Endothelial cell of umbilical vein (primary cell): ENCODE measurements at regions not wholly inside any gene's neighbourhood (a gene's known extent, or its start where the extent isn't known, plus 50 kb on each side); places are given as distances from the start of the nearest gene placed in this dataset.

Source experiments
- BruUV-seq: library from RNA; stranded (reverse); fragments of 400-500 nt; replicated peaks from 2 replicates; lab custom pipeline; 2021; lab: Mats Ljungman, UMichigan
- CTCF ChIA-PET: fragments of 300-600, 350-600 bp; sonication (Branson Sonifier 250); formaldehyde crosslinking; loops from one replicate; lab custom pipeline; 2021; ENCODE audit warnings: antibody characterized with exemption, inconsistent platforms; lab: Charles Lee
- POLR2A ChIA-PET: fragments of 300-600, 350-600 bp; sonication (Branson Sonifier 250); formaldehyde crosslinking; loops from one replicate; lab custom pipeline; 2021; ENCODE audit warnings: antibody characterized with exemption, inconsistent platforms; lab: Charles Lee
- DNase-seq: peaks from one replicate; pipeline ENCODE4 v3.0.0-alpha.2; 2011; ENCODE audit warnings: low read depth, low spot score
- FAIRE-seq: peaks from 2 replicates; lab custom pipeline; 2011; peaks lifted over from hg19 to GRCh38; lab: Jason Lieb, UNC
- H2AFZ ChIP-seq: 2 replicates; pipeline ENCODE4 v1.6.0; 2012; ENCODE audit warnings: low read depth, low read length, control low read depth, inconsistent platforms
- H3K27ac ChIP-seq: 2 replicates; pipeline ENCODE4 v1.5.1; 2011; ENCODE audit warnings: low read depth, mild to moderate bottlenecking, control low read depth, low read length, moderate library complexity; ENCODE audit not compliant: insufficient read depth
- H3K27me3 ChIP-seq, 2 experiments: 2 replicates each; pipeline versions ENCODE4 v1.6.0 to v1.6.1; 2011; ENCODE audit warnings: low read length in 2 of 2, mixed read lengths in 1 of 2; ENCODE audit not compliant: control insufficient read depth in 2 of 2, insufficient read depth in 2 of 2
- H3K36me3 ChIP-seq, 2 experiments: 2 replicates in 1 of 2; 3 replicates in 1 of 2; pipeline ENCODE4 v1.5.1; 2011; ENCODE audit warnings: low read length in 2 of 2, mild to moderate bottlenecking in 1 of 2, moderate library complexity in 1 of 2; ENCODE audit not compliant: control insufficient read depth in 2 of 2, insufficient read depth in 2 of 2; ENCODE audit errors: extremely low read depth in 1 of 2
- H3K4me1 ChIP-seq: 3 replicates; pipeline ENCODE4 v1.5.1; 2011; ENCODE audit warnings: mild to moderate bottlenecking, low read length; ENCODE audit not compliant: control insufficient read depth, insufficient read depth; ENCODE audit errors: extremely low read depth
- H3K4me2 ChIP-seq: 2 replicates; pipeline ENCODE4 v1.6.1; 2011; ENCODE audit warnings: low read length, control low read depth, mixed read lengths; ENCODE audit not compliant: insufficient read depth
- H3K4me3 ChIP-seq, 3 experiments: fragments of 200-600 bp in 1 of 3; sonication (generic), shearing (Covaris generic) in 1 of 3; replicated peaks in 1 of 3; 2 replicates each; pipeline ENCODE4 v1.5.1; 2011 to 2016; ENCODE audit warnings: control low read depth in 3 of 3, low read length in 3 of 3, mild to moderate bottlenecking in 2 of 3, inconsistent platforms in 1 of 3, low read depth in 1 of 3, moderate library complexity in 1 of 3; ENCODE audit not compliant: insufficient read depth in 1 of 3
- H3K79me2 ChIP-seq: 2 replicates; pipeline ENCODE4 v1.6.0; 2012; ENCODE audit warnings: low read length, inconsistent platforms; ENCODE audit not compliant: control insufficient read depth, insufficient read depth
- H3K9ac ChIP-seq: replicated peaks from 2 replicates; pipeline ENCODE3; 2011; ENCODE audit warnings: low read length, control low read depth; ENCODE audit not compliant: insufficient read depth; ENCODE audit errors: extremely low read depth
- H3K9me1 ChIP-seq: replicated peaks from 3 replicates; pipeline ENCODE4 v1.6.0; 2011; ENCODE audit warnings: mild to moderate bottlenecking, low read length; ENCODE audit not compliant: control insufficient read depth, insufficient read depth; ENCODE audit errors: extremely low read depth
- H3K9me3 ChIP-seq: replicated peaks from 2 replicates; pipeline ENCODE4 v1.5.1; 2012; ENCODE audit warnings: low read length, inconsistent platforms; ENCODE audit not compliant: control insufficient read depth, insufficient read depth
- H4K20me1 ChIP-seq: replicated peaks from 2 replicates; pipeline ENCODE3; 2011; ENCODE audit warnings: mild to moderate bottlenecking, low read length; ENCODE audit not compliant: control insufficient read depth, insufficient read depth; ENCODE audit errors: extremely low read depth
- CTCF ChIP-seq, 2 donors: IDR thresholded peaks; 1 replicate in 1 of 2; 2 replicates in 1 of 2; pipeline ENCODE4 v1.5.1; 2011; ENCODE audit warnings: low read length in 2 of 2, mild to moderate bottlenecking in 2 of 2, moderate library complexity in 2 of 2, control low read depth in 1 of 2, inconsistent platforms in 1 of 2, low read depth in 1 of 2; ENCODE audit not compliant: insufficient read depth in 1 of 2; ENCODE audit errors: extremely low read depth in 1 of 2
- EZH2 ChIP-seq: IDR thresholded peaks from 2 replicates; pipeline ENCODE4 v1.6.1; 2012; ENCODE audit warnings: borderline replicate concordance, low read depth, mild to moderate bottlenecking, moderate library complexity, low read length, inconsistent platforms; ENCODE audit not compliant: severe bottlenecking
- FOS ChIP-seq: IDR thresholded peaks from 2 replicates; pipeline ENCODE4 v1.6.1; 2011; ENCODE audit warnings: mild to moderate bottlenecking, low read length, moderate library complexity, borderline replicate concordance; ENCODE audit not compliant: insufficient read depth
- GATA2 ChIP-seq: IDR thresholded peaks from 2 replicates; pipeline ENCODE4 v1.7.0; 2011; ENCODE audit warnings: low read depth, mild to moderate bottlenecking, moderate library complexity, mixed read lengths, low read length; ENCODE audit not compliant: insufficient read length, insufficient read depth
- JUN ChIP-seq: IDR thresholded peaks from 2 replicates; pipeline ENCODE4 v1.6.1; 2011; ENCODE audit warnings: borderline replicate concordance, low read depth; ENCODE audit not compliant: insufficient read length, insufficient read depth
- MAX ChIP-seq: IDR thresholded peaks from 2 replicates; pipeline ENCODE4 v1.6.1; 2011; ENCODE audit not compliant: insufficient read depth, insufficient read length
- MYC ChIP-seq: IDR thresholded peaks from one replicate; pipeline ENCODE4 v1.6.1; 2011; ENCODE audit warnings: mild to moderate bottlenecking, low read depth, low read length
- POLR2A ChIP-seq: IDR thresholded peaks from 2 replicates; pipeline ENCODE4 v1.6.1; 2012; ENCODE audit warnings: low read depth, mild to moderate bottlenecking, control low read depth, low read length
- POLR2AphosphoS5 ChIP-seq: IDR thresholded peaks from 2 replicates; pipeline ENCODE4 v1.6.1; 2012; ENCODE audit warnings: low read depth, mild to moderate bottlenecking, control low read depth, low read length, moderate library complexity; ENCODE audit not compliant: insufficient read depth
- dilution Hi-C: fragments of 300-500 bp; cut with MboI; formaldehyde crosslinking; loops from one replicate; pipeline ENCODE4 v1.15.0; 2019; ENCODE audit warnings: low sequenced_read_pairs; ENCODE audit not compliant: extremely low pct_ligation_motif_present
- intact Hi-C: fragments of 100-400 bp; cut with micrococcal nuclease; formaldehyde crosslinking; loops from one replicate; pipeline ENCODE4 v1.10.0; 2022

- dilution Hi-C loops, result no loop called here
- intact Hi-C loops, result no loop called here
- Histone ChIP-seq H3K27me3 (no peaks in the 10 kb centered on the region), H3K4me2 (no peak overlapping the region), H3K9ac (no peak overlapping the region), H3K36me3 (no peaks in the 10 kb centered on the region), H2AFZ (no peak overlapping the region), H3K9me3 (no peaks in the 10 kb centered on the region), H4K20me1 (no peaks in the 10 kb centered on the region), H3K4me3 (no peak overlapping the region), H3K4me1 (no peaks in the 10 kb centered on the region), H3K79me2 (no peaks in the 10 kb centered on the region), H3K9me1 (no peaks in the 10 kb centered on the region), H3K27ac (no peak overlapping the region)
- DNase-seq (peak; percentile 35), FAIRE-seq (peak; percentile 73)
- BruUV-seq, result no TSS peak
- no peak for TF ChIP-seq POLR2AphosphoS5
- peak; percentile 60 for TF ChIP-seq FOS
- ChIA-PET CTCF (interaction anchor here (1.1 to 3.1 kb wide), 2 partner anchors 14 to 28 kb away, joined by 3 to 12 read pairs; no protein-coding TSS in a partner anchor), POLR2A (interaction anchor here (0.6 kb wide), 1 partner anchor 245 kb away, joined by 4 read pairs; no protein-coding TSS in a partner anchor)
Measured at GRCh38 chr13:106291006-106291405, 244.5 kb downstream of the EFNB2 start.

GRCh38 chr13:106287351-106287750 is 248.1 kb downstream of the EFNB2 start:
- ChIA-PET CTCF (no interaction called here), POLR2A (no interaction called here)
- no peaks in the 10 kb centered on the region for H3K79me2 ChIP-seq
- no peak overlapping the region for H2AFZ ChIP-seq
- H3K4me2 ChIP-seq, result no peak overlapping the region
- no peaks in the 10 kb centered on the region for H4K20me1 ChIP-seq
- no peaks in the 10 kb centered on the region for H3K9me3 ChIP-seq
- H3K27me3 ChIP-seq, result no peaks in the 10 kb centered on the region
- FAIRE-seq, result no peak
- no peaks in the 10 kb centered on the region for H3K9me1 ChIP-seq
- H3K4me3 ChIP-seq, result no peak overlapping the region
- no peak for TF ChIP-seq FOS
- no peak for TF ChIP-seq JUN
- TF ChIP-seq POLR2A, result no peak
- no peak for TF ChIP-seq MAX
- no peak for TF ChIP-seq CTCF (IDR thresholded peaks at IDR 0.05; ENCODE audit: extremely low read depth in 1 of 2, insufficient read depth in 1 of 2, low read depth in 1 of 2, low read length in 2 of 2)
- no peak for TF ChIP-seq MYC
- no peak for TF ChIP-seq EZH2
- no peak for TF ChIP-seq GATA2
- no peak for TF ChIP-seq POLR2AphosphoS5
- no peak for DNase-seq
- dilution Hi-C loops, result no loop called here
- intact Hi-C loops, result no loop called here
- peaks cover 9% of the 10 kb centered on the region for H3K4me1 ChIP-seq
- no peak overlapping the region for H3K27ac ChIP-seq
- no peaks in the 10 kb centered on the region for H3K36me3 ChIP-seq
- no TSS peak for BruUV-seq
- H3K9ac ChIP-seq, result no peak overlapping the region
